NCI-H69 (cell line): ENCODE measurements at regions not wholly inside any gene's neighbourhood (a gene's known extent, or its start where the extent isn't known, plus 50 kb on each side); places are given as distances from the start of the nearest gene placed in this dataset.

Experiments used
- DNase-seq: peaks from one replicate; lab custom pipeline; 2025; lab: John Stamatoyannopoulos, UW

DNA sequence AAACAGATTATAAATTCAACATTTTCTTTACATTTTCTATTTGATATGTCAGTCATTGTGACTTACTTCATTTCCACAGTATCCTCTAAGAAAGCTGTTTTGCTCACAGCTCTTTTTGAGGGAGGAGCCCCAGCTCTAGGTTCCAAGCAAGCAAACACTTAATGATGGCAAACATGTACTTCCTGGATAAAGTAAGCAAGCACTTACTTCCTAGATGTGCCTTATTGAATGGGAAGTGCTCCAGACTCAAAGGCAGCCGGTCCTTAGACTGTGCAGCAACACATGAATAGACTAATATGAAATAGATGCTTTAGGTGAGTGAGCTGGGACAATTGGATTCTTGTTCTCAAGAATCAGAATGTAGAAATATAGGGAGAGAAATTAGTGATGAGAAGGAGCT, 2149.8 kb upstream of the PIK3C3 start:
- DNase-seq, result peak; percentile 62

DNA sequence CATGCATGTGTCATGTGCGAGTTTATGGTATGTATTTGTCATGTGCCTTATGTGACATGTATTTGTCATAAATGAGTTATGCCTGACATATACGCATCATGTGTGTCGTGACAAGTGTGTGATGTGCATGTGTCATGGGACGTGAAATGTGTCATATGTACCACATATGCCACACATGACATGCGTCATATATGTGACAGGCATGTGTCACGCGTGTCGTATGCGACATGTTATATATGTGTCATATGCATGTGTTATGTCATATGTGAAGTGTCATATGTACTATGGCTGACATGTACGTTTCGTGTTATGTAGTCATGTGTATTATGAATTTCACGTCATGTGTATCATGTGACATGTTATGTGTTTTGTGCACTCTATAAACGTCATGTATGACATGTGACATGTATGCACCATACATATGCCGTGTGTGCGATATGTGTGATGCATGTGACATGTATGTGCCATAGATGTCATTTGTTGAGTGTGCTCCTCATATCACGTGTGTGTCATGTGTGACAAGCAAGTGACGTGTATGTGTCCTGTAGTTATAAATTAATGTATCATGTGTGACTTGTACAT, 2152.3 kb upstream of the PIK3C3 start:
- DNase-seq, result no peak

DNA sequence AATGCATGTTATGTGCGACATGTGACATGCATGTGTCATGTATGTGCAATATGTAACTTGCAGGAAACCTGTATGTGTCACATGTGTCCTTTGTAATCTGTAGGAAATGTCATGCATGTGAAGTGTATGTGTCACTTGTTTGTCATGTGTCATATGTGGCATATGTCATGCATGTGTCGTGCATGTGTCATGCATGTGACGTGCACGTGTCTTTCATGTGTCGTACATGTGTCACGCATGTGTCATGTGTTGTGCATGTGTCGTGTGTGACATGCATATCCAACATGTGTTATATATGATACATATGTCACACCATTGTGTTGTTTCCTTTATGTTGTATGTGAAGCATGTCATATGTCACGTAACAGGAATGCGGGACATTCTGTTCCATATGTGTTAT, 2153.2 kb upstream of the PIK3C3 start:
- no peak for DNase-seq

DNA sequence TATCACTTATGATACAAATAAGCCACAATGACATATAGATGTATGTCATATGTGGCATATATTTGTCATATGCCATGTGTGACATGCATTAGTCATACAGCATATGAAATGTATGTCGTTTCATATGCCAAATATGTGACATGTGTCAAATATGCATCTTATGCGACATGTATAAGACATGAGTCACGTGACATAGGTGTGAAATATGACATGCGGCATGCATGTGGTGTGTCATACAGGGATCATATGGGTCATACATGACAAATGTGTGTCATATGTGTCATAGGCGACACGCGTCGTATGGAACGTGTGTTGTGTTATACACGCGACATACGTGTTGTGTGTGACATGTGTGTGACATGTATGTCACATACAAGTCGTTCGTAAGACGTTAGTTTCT, 2154.0 kb upstream of the PIK3C3 start:
- DNase-seq, result no peak

DNA sequence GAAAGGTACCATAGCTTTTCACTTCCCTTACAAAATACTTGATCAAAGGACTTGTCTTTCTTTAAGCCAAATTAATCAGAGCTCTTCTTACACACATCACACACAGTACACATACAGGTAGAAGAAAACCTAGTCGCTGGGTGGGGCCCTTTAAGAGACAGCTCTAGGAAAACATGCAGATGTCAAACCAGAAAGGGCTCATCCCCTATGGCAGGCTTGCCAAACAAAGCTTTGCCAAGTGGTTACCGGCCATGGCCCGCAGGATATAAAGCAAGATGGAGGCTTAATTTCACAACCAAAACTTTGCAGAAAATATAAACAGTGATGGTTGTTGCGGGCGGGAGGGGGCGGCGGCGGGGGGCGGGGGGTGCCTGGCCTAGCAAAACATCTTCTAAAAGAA, 2156.0 kb upstream of the PIK3C3 start:
- DNase-seq, result peak; percentile 92

DNA sequence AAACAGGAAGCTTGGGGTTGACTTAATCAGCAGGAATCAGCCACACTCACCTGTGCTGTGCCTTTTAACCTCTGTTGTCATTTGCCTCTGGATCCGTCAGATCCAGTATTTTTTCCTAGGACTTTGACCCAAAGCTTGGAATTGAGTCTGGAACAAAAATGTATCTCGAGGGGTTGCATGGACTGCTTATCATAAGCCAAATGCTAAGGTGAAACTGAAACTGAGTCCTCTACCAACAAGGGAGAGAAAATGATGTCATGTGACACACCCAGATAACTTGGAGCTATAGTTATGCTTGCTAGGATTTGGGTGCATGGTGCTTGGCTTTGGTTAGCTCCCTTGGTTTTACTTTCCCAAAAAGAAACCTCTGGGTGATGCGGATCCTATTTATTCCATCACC, 2158.6 kb upstream of the PIK3C3 start:
- peak; percentile 41 for DNase-seq

DNA sequence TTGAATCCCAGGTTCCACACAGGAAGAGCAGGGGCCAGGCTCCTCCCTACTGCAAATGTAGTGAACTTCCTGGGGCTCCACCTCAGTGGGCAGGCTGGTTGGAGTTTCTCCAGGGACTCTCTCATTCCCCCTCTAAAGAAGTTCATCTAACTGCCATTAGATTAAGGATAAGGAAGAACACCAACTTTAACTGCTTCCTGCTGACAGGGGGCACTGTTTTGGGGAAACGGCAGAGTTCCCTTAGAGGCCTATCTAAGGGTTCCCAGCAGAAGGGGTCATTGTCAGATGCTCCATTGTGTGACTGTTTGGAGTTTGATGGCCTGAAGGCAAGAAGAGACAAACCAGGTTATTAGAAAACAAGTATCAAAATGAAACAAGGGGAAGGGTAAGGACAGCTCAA, 2159.7 kb upstream of the PIK3C3 start:
- peak; percentile 53 for DNase-seq

DNA sequence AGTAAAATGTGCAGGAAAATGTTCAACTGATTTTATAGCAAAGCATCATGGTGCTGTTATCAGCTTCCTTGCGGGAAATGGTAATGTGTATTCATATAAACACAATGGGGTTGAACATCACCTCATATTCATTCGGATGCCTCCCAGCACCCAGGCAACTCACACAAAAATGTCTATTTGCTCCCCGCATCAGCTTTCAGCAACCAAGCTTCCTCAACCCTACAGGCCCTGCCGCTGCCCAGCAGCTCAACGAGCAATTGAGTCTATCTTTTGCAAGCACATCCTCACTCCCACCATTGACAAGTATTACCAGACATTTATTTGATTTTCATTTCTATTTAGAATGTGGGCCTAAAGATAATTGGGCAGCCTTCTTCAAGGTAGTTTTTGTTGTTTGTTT, 2161.4 kb upstream of the PIK3C3 start:
- no peak for DNase-seq

DNA sequence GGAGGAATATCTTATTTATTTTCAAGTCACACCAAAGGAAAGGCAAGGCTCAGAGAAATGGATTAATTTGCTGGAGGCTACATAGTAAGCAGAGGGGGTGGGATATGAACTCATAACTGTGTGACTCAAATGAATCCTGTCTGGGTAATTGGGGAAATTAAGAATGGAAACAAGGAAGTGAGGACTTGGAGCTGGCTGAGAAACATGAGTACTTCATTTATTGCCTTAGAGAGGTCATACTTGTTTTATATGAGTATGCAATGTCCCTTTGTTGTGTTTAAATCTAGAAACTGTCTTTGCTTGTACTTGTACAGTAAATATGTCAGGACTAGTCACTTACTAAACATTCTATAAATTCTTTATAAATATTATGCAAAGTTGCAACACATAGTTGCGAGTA, 2166.7 kb upstream of the PIK3C3 start:
- peak; percentile 58 for DNase-seq

DNA sequence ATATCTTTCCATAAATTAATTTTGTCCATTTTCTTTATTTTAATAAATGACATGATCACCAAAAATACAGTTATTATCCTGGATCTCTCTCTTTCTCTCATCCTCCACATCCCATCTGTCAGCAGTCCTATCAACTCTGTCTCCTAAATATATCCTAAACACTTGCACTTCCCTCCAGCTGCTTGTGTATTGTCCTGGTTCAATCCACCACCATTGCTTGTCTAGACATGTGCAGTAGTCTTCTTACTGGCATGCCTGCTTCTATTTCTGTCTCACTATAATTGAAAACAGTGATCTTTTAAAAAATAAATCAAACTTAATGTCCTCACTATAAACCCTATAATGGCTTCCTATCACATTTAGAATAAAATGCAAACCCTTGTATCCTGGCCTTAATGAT, 2168.6 kb upstream of the PIK3C3 start:
- DNase-seq, result peak; percentile 76

DNA sequence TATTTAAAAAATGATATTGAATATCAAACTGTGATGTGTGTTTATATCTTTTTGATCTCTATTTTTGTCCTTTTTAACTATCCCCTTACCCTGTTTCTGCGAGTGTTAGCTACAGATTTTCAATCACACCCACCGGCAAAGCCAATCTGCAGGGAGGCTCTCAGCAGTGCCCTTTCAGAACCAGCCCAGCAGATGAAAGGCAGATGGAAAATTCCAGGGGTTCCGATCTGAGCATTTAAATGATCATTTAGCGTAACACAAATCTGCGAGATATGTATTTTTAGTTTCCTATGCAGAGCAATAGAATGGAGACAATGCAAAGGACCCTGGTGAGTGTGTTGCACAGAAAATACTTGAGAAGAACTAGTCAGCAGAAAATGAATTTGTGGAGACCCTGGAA, 2170.5 kb upstream of the PIK3C3 start:
- no peak for DNase-seq

DNA sequence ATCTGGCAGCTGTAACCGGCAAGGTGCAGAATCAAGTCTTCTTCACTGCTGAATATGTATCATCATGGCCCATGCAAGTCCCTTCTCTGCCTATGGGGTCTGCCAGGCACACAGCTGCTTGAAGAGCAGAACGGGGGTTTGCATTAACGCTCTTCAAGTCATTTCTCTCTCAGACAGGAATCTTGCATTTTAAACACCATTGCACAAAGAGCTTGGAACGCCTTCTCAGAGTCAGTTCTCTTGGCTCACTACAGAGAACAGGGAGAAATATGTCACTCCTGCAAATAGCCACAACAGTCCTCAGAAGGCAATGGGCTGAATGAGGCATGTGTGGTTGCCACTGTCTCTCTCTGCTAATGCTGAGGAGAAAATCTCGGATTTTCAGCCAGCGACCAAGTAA, 2173.5 kb upstream of the PIK3C3 start:
- no peak for DNase-seq

DNA sequence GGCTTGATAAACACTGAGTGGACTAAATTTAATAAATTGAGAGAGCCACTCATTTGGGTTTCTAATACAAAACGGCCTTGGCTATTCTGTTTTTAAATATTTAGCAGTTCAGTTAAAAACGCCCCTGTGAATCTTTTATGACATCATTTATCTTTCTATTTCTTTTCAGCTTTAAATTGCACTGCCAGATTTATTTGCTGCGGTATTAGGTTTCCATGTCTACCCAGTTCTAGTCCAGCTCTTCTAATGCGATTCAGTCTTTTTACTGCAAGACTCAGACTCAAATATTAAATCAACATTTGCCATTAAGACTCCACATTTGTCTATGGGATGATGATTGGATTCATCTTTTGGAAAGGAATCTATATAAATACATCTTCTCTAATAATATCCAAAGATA, 2174.3 kb upstream of the PIK3C3 start:
- peak; percentile 23 for DNase-seq

DNA sequence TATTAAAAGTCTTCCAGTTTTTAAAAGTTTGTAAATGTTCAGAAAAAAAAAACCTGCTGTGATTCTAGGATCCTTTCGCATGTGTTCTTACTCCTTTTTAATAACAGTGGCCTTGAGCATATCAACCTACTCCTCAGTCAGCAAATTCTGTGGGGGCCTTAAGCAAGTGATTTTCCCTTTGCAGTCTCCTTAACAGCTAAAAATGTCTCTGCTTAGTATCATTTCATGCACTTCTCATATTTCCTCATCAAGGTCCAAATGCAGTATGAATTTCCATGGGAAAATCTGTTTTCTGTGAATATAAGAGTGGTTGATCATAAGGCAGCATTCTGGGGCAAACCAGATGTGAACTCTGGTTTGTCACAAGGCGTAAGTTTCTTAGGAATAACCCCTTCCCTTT, 2175.1 kb upstream of the PIK3C3 start:
- no peak for DNase-seq

DNA sequence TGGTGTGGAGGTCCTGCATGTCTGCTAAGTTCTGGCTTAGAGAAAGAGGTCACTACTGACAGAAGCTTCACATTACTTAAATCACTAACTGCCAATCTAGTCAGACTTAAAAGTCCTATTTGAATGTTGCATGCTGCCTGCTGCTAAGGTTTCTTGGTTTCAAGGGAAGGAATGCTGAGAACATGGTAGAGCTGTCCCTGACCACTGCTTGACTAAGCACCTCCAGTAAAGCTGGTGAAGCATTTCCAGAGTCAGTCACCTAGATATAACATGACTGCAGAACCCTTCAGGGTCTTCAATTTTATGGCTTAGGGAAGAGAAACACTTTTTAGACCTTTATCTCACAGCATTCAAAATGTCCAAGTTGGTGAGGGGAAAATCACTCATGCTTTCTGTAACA, 2178.3 kb upstream of the PIK3C3 start:
- DNase-seq, result no peak

DNA sequence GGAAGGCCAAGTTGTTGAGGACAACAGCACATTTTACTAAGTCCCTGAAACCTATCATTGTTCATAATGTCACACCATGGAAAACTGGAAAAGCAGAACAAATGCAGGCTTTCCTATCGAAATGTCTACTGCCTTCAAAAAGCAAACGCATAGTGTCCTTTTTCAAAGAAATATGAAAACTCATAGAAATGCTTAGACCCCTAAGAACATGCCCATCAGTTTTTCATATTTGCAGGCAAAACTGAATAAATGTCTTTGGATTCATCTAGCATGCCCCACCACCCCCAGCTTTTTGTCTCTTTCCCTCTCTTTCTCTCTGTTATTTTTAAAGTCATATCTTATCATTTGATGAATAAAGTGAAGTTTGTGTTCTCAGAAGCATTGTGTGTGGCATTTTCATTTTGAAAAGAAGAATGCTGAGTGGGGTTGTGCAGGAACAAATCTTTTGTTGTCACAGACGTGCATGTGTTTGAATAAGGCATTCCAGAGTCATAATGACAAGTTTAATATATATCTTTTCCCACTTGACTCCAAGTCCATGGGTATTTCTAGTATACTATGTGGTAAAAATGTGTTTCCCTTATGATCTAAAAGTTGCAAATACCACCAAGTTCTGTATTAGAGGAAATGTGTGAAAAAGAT, 2180.0 kb upstream of the PIK3C3 start:
- DNase-seq, result no peak

DNA sequence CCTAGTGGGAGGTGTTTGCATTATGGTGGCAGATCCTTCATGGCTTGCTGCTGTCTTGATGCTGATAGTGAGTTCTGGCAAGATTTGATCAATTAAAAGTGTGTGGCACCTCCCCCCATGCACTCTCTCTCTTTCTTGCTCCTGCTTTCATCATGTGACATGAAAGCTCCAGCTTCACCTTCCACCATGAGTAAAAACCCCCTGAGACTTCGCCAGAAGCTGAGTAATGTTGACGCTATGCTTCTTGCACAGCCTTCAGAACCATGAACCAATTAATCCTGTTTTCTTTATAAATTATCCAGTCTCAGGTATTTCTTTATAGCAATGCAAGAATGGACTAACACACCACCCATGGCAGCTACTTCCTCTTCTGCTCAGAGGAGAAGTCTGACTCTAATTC, 2181.4 kb upstream of the PIK3C3 start:
- DNase-seq, result no peak

DNA sequence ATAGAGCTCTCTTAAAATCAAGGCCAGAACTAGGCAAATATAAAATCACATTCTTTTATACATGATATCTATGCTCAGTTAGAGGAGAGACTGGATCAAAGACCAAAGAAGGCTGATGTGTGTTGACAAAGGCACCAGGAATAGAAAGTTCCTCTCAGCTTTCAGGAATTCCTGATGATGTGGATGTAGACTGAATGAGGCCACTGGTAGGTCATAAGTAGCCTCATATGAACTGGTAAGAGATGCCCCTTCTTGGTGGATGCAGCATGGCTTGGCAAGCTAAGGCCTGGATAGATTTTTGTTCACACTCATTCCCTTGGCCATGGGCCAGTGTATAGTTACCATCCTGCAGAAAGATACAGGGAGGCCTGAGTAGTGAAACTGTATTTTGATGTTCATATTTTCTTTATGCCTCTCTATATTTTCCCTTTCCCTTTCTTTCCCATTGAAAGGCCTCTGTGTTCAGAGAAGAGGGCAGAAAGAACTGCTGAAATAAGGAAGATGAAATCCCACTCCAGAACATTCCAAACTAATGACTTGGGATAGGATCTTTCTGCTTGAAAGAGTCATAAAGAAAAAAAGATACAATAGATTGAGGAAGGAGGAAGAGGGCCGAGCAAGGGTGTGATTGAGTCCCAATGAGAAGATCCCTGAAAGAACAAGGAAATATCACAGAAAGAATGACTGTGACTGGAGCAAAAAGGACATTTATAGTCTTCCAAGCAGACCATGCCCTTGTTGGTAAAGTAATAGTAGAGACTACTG, 2182.7 kb upstream of the PIK3C3 start:
- no peak for DNase-seq

DNA sequence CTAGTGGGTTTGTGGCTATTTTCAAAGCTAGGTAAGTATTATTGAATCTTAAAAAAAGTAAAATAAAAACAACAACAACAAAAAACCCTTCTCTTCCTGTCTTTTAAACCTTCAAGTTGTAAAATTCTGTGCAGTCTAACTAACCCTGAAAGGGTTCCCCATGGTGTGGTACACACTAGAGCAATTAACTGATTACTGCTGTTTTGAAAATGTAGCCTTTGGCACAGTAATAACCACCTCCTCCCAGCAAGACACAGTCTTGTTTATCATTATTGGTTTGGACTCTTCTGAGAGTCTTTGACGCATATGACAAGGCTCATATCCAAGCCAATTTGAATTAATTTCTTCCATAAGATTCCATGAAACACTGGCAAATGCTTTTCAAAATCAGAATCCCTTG, 2184.6 kb upstream of the PIK3C3 start:
- DNase-seq, result peak; percentile 96

DNA sequence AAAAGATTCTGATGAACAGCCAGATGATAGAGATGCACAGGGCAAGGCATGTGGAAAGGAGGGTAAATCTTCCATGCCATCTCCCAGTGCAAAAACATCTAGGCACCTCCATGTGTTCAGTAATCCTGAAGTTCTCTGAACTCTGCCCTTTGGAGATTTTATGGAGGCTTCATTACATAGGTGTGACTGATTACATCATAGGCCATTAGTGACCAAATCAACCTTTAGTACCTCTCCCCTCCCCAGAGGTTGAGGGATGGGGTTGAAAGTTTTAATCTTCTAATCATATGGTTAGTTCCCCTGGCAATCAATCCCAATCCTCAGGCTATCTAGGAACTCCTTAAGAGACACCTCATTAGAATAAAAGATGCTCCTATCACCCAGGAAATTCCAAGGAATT, 2190.2 kb upstream of the PIK3C3 start:
- DNase-seq, result peak; percentile 26

DNA sequence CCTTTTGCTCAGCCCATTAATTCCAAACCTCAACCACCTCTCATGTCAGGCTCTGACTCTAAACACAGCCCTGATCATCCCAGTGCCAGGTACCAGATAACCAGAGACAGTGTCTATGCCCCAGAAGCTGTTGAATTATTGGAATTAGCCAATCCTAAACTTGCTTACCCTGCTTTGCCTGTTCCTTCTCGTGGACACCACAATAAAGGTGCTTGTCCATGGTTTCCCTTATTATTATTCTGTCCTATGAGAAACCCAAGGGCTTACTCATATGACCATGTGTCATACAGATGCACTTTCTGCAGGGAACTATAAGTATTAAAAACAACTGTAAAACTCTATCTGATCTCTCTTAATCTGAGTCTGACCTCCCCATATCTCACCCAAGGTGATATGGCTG, 2193.8 kb upstream of the PIK3C3 start:
- no peak for DNase-seq

DNA sequence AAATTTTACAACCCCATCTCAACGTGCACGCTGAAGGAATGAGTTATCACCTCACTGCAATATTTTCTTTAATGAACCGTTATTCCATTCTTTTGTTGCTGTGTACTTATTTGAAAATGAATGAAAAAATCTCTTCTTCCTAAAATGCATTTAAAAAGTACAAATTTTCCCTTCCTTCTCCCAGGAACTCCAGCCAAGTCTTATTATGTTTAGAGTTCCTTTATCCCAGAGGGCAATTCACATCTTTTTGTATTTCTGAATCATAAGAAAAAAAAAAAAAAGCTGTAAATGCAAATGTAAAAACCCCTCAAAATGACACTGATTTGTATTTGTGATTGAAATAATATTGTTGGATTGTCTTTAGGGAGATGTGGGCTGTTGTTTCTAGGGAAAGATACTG, 2194.3 kb upstream of the CELF4 start:
- DNase-seq, result no peak

DNA sequence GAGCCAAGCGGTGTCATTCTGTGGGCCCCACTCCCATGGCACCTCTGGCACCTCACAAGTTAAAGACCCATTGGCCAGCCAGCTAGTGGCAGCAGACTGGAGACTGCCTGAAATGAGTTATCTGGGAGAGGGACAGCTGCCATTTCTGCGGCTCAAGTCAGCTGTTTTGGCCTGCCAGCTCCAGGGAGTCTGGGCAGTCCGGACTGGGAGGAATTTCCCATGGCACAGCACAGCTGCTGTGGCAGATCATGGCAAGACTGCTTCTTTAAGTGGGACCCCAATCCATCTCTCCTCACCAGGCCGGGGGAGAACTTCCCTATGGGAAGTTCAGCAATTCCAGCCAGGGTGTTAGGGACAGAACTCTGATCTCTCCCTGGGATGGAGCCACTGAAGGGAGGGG, 2187.6 kb upstream of the CELF4 start:
- no peak for DNase-seq

DNA sequence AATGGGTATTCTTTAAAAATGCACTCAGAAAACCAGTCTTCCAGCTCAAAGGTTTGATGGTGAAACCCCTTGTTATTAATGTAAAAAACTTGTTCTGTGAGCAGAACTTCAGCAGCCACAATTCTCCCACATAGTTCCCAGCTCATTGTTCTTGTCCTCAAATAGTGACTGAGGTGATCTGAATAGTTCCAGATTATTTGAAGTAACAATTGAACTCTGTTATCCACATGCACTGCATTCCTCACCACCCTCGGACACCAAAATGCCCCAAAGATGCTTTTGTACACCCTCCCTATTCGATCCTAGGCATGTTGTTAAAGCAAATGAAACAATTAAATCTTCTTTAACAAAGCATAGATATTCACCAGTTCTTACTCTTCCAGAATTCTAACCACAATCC, 2186.8 kb upstream of the CELF4 start:
- DNase-seq, result no peak
